Upper lobe of left lung (tissue), 6 donors: ENCODE measurements at regions not wholly inside any gene's neighbourhood (a gene's known extent, or its start where the extent isn't known, plus 50 kb on each side); places are given as distances from the start of the nearest gene placed in this dataset.

Source experiments
- ATAC-seq, 2 donors: fragments of 200-7000 bp; cut with Tn5 transposase; one replicate each; pipeline ENCODE4 v1.9.1; 2022; ENCODE audit warnings: mild to moderate bottlenecking in 2 of 2, moderate library complexity in 2 of 2; ENCODE audit not compliant: low FRiP score in 2 of 2
- DNase-seq, 2 donors: peaks; one replicate each; pipeline ENCODE4 v3.0.0-alpha.2; 2019 to 2020
- H3K27ac ChIP-seq, 4 donors: fragments of 200-600 bp; sonication (generic); one replicate each; pipeline ENCODE4 v1.5.1; 2016 to 2019
- H3K27me3 ChIP-seq, 4 donors: fragments of 200-600 bp; sonication (generic); one replicate each; pipeline ENCODE4 v1.5.1; 2017 to 2019
- H3K36me3 ChIP-seq, 4 donors: fragments of 200-600 bp; sonication (generic); one replicate each; pipeline ENCODE4 v1.5.1; 2016 to 2019
- H3K4me1 ChIP-seq, 4 donors: fragments of 200-600 bp; sonication (generic); one replicate each; pipeline ENCODE4 v1.5.1; 2018 to 2019
- H3K4me3 ChIP-seq, 4 donors: fragments of 200-600 bp; sonication (generic); one replicate each; pipeline ENCODE4 v1.5.1; 2017 to 2019; ENCODE audit warnings: mild to moderate bottlenecking in 2 of 4, moderate library complexity in 1 of 4
- H3K9me3 ChIP-seq, 4 donors: fragments of 200-600 bp; sonication (generic); one replicate each; pipeline ENCODE4 v1.5.1; 2018 to 2019
- EP300 ChIP-seq, 4 donors: sonication (generic); formaldehyde crosslinking; IDR thresholded peaks; one replicate each; pipeline ENCODE4 v1.5.1; 2017; ENCODE audit warnings: antibody characterized with exemption in 4 of 4, control low read depth in 2 of 4
- POLR2A ChIP-seq, 4 donors: fragments of 450-650 bp; IDR thresholded peaks; one replicate each; pipeline ENCODE4 v1.5.1; 2016 to 2017; ENCODE audit warnings: antibody characterized with exemption in 4 of 4, mild to moderate bottlenecking in 2 of 4
- POLR2AphosphoS5 ChIP-seq, 2 donors: sonication (generic); formaldehyde crosslinking; IDR thresholded peaks; one replicate each; pipeline ENCODE4 v1.5.1; 2017; ENCODE audit warnings: antibody characterized with exemption in 2 of 2
- WGBS, 2 donors: methylation state at CpG; one replicate each; pipeline ENCODE4 v1.1.5; 2017 to 2018; 5-methylcytosine and 5-hydroxymethylcytosine counted together
- TF ChIP-seq, protein P1 (sequence below), 6 experiments: fragments of 450-650 bp in 4 of 6; fragments of 200-600 bp in 2 of 6; sonication (generic) in 2 of 6; IDR thresholded peaks; one replicate each; pipeline ENCODE4 v1.5.1; 2016 to 2019; ENCODE audit warnings: antibody characterized with exemption in 6 of 6
- donor health status: DM: no; HTN: no; CAD: no; lungs with moderate emphysema.
- donor health status: DM: no; HTN: yes; CAD: no; lungs with severe emphysema.

GRCh38 chr1:232378266-232379062 is 251.5 kb downstream of the SIPA1L2 start:
- peak in 1 of 2 donors; percentile 27 for DNase-seq
- H3K9me3 ChIP-seq = no peaks in the 10 kb centered on the region
- no peak overlapping the region for H3K4me3 ChIP-seq
- no peaks in the 10 kb centered on the region for H3K27me3 ChIP-seq
- no peak overlapping the region for H3K27ac ChIP-seq
- H3K4me1 ChIP-seq = peaks cover 0 to 3% (median 0%) of the 10 kb centered on the region in 4 donors
- no peak for ATAC-seq
- WGBS, 2 donors = 74 to 77% methylated on average over 8 to 13 of the region's 13 CpGs
- TF ChIP-seq POLR2A (IDR thresholded peaks at IDR 0.05) (no peak), POLR2AphosphoS5 (IDR thresholded peaks at IDR 0.05) (no peak), EP300 (IDR thresholded peaks at IDR 0.05) (no peak)
- TF ChIP-seq, protein P1, sequence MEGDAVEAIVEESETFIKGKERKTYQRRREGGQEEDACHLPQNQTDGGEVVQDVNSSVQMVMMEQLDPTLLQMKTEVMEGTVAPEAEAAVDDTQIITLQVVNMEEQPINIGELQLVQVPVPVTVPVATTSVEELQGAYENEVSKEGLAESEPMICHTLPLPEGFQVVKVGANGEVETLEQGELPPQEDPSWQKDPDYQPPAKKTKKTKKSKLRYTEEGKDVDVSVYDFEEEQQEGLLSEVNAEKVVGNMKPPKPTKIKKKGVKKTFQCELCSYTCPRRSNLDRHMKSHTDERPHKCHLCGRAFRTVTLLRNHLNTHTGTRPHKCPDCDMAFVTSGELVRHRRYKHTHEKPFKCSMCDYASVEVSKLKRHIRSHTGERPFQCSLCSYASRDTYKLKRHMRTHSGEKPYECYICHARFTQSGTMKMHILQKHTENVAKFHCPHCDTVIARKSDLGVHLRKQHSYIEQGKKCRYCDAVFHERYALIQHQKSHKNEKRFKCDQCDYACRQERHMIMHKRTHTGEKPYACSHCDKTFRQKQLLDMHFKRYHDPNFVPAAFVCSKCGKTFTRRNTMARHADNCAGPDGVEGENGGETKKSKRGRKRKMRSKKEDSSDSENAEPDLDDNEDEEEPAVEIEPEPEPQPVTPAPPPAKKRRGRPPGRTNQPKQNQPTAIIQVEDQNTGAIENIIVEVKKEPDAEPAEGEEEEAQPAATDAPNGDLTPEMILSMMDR (IDR thresholded peaks at IDR 0.05) = no peak
- H3K36me3 ChIP-seq = no peaks in the 10 kb centered on the region

DNA sequence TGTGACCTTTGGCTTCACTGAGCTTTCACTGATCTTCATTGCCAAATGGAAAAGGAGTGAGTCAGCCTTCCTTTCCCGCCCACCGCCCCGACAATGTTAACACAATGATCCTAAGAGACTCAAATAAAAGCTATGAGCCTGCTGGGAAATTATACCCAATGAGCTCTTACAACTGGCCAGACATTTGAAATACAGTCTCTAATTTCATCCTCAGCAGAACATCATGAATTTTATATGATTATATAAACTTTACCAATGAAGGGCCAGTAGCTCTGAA is 252.5 kb downstream of the SIPA1L2 start:
- Histone ChIP-seq H3K27ac (no peak overlapping the region), H3K27me3 (no peaks in the 10 kb centered on the region), H3K9me3 (no peaks in the 10 kb centered on the region), H3K4me1 (peaks cover 0 to 3% (median 0%) of the 10 kb centered on the region in 4 donors), H3K4me3 (no peak overlapping the region), H3K36me3 (no peaks in the 10 kb centered on the region)
- ATAC-seq (peak in 1 of 2 donors; percentile 40), DNase-seq (no peak)
- WGBS, 2 donors = 62 to 80% methylated on average over 3 of the region's 3 CpGs
- no peak for TF ChIP-seq EP300 (IDR thresholded peaks at IDR 0.05)
- TF ChIP-seq, protein P1 (IDR thresholded peaks at IDR 0.05) = no peak
- no peak for TF ChIP-seq POLR2A (IDR thresholded peaks at IDR 0.05)
- TF ChIP-seq POLR2AphosphoS5 (IDR thresholded peaks at IDR 0.05) = no peak

- Histone ChIP-seq H3K36me3 (no peaks in the 10 kb centered on the region), H3K4me1 (peaks cover 0 to 3% (median 0%) of the 10 kb centered on the region in 4 donors), H3K27ac (no peak overlapping the region), H3K4me3 (no peak overlapping the region), H3K9me3 (no peaks in the 10 kb centered on the region), H3K27me3 (no peaks in the 10 kb centered on the region)
- no peak for ATAC-seq
- no peak for TF ChIP-seq POLR2AphosphoS5 (IDR thresholded peaks at IDR 0.05)
- TF ChIP-seq EP300 (IDR thresholded peaks at IDR 0.05) = no peak
- no peak for TF ChIP-seq POLR2A (IDR thresholded peaks at IDR 0.05)
- TF ChIP-seq, protein P1 (IDR thresholded peaks at IDR 0.05) = no peak
- peak in 1 of 2 donors; percentile 24 for DNase-seq
- 76 to 87% methylated on average over 12 to 16 of the region's 16 CpGs for WGBS, 2 donors
Measured at GRCh38 chr1:232376632-232377493, 253.1 kb downstream of the SIPA1L2 start.

- no peaks in the 10 kb centered on the region for H3K36me3 ChIP-seq
- no peak overlapping the region for H3K27ac ChIP-seq
- no peaks in the 10 kb centered on the region for H3K9me3 ChIP-seq
- WGBS, 2 donors = 90 to 91% methylated on average over 11 of the region's 11 CpGs
- DNase-seq (no peak), ATAC-seq (peak in 1 of 2 donors; percentile 13)
- TF ChIP-seq POLR2AphosphoS5 (IDR thresholded peaks at IDR 0.05) (no peak), POLR2A (IDR thresholded peaks at IDR 0.05) (no peak), EP300 (IDR thresholded peaks at IDR 0.05) (no peak)
- TF ChIP-seq, protein P1 (IDR thresholded peaks at IDR 0.05) = no peak
- H3K4me3 ChIP-seq = no peak overlapping the region
- H3K27me3 ChIP-seq = no peaks in the 10 kb centered on the region
- peaks cover 0 to 3% (median 0%) of the 10 kb centered on the region in 4 donors for H3K4me1 ChIP-seq
Measured at GRCh38 chr1:232372841-232373440, 257.0 kb downstream of the SIPA1L2 start.
